K562 (cell line): ENCODE measurements at regions not wholly inside any gene's neighbourhood (a gene's known extent, or its start where the extent isn't known, plus 50 kb on each side); places are given as distances from the start of the nearest gene placed in this dataset.

Experiments used
- ATAC-seq: fragments of 200-7000 bp; cut with Tn5 transposase; 3 replicates; pipeline ENCODE4 v1.9.1; 2020; ENCODE audit warnings: moderate library complexity
- BruUV-seq: library from RNA; stranded (reverse); fragments of 400-500 nt; replicated peaks from 2 replicates; lab custom pipeline; 2021; lab: Mats Ljungman, UMichigan
- CTCF ChIA-PET: fragments of 300-600 bp; formaldehyde crosslinking; extraction: SDS; loops from one replicate; lab custom pipeline; 2021; ENCODE audit warnings: low intra/inter-chr PET ratio; lab: Yijun Ruan, JAX
- POLR2A ChIA-PET: fragments of 300-600, 350-650 bp; sonication (Branson Sonifier 250); formaldehyde crosslinking; extraction: SDS; loops from one replicate; lab custom pipeline; 2021; ENCODE audit warnings: antibody characterized with exemption, inconsistent platforms; lab: Yijun Ruan, JAX
- DNase-seq, 4 experiments: peaks; one replicate each; pipeline versions ENCODE4 v3.0.0 to v3.0.0-alpha.2; 2011 to 2018; ENCODE audit warnings: low spot score in 3 of 4, mixed read lengths in 3 of 4; ENCODE audit errors: extremely low read depth in 1 of 4
- FAIRE-seq: peaks from 2 replicates; lab custom pipeline; 2011; peaks lifted over from hg19 to GRCh38; lab: Jason Lieb, UNC
- H2AFZ ChIP-seq: 2 replicates; pipeline ENCODE4 v1.6.0; 2011; ENCODE audit warnings: low read depth, low read length, control low read depth, inconsistent platforms
- H3K27ac ChIP-seq: fragments of 200-600 bp; 3 replicates; pipeline ENCODE4 v1.8.0; 2011; ENCODE audit warnings: low read depth, mild to moderate bottlenecking, control low read depth, inconsistent platforms, low read length, moderate library complexity, mixed read lengths; ENCODE audit errors: extremely low read depth
- H3K27me3 ChIP-seq, 2 experiments: fragments of 300-600 bp in 1 of 2; 2 replicates in 1 of 2; 3 replicates in 1 of 2; pipeline versions ENCODE4 v1.6.0 to v1.8.0; 2011; ENCODE audit warnings: inconsistent platforms in 2 of 2, low read length in 2 of 2, mild to moderate bottlenecking in 1 of 2, mixed read lengths in 1 of 2, moderate library complexity in 1 of 2; ENCODE audit not compliant: control insufficient read depth in 2 of 2, insufficient read depth in 2 of 2
- H3K36me3 ChIP-seq: fragments of 300-600 bp; 3 replicates; pipeline ENCODE4 v1.8.0; 2011; ENCODE audit warnings: mild to moderate bottlenecking, low read length, inconsistent platforms; ENCODE audit not compliant: control insufficient read depth, insufficient read depth
- H3K4me1 ChIP-seq, 2 experiments: fragments of 200-600 bp in 1 of 2; replicated peaks in 1 of 2; 2 replicates in 1 of 2; 3 replicates in 1 of 2; pipeline versions ENCODE4 v1.5.1 to v1.8.0; 2011; ENCODE audit warnings: inconsistent platforms in 2 of 2, low read length in 2 of 2, mild to moderate bottlenecking in 1 of 2, mixed read lengths in 1 of 2, moderate library complexity in 1 of 2; ENCODE audit not compliant: control insufficient read depth in 2 of 2, insufficient read depth in 2 of 2
- H3K4me2 ChIP-seq: 2 replicates; pipeline ENCODE4 v1.6.1; 2011; ENCODE audit warnings: low read length, control low read depth, inconsistent platforms, mixed read lengths; ENCODE audit not compliant: insufficient read depth
- H3K4me3 ChIP-seq: fragments of 200-600 bp; sonication (generic), shearing (Covaris generic); 2 replicates; pipeline ENCODE4 v1.5.1; 2016; ENCODE audit warnings: control low read depth, inconsistent platforms
- H3K79me2 ChIP-seq: fragments of 200-600 bp; 3 replicates; pipeline ENCODE4 v1.8.0; 2011; ENCODE audit warnings: low read length, inconsistent platforms; ENCODE audit not compliant: control insufficient read depth, insufficient read depth
- H3K9ac ChIP-seq, 2 experiments: 2 replicates each; pipeline versions ENCODE4 v1.6.0 to v1.6.1; 2011; ENCODE audit warnings: low read depth in 2 of 2, low read length in 2 of 2, control low read depth in 1 of 2, inconsistent platforms in 1 of 2, mild to moderate bottlenecking in 1 of 2, mixed read lengths in 1 of 2; ENCODE audit not compliant: insufficient read depth in 1 of 2
- H3K9me1 ChIP-seq: one replicate; pipeline ENCODE4 v1.6.0; 2011; ENCODE audit warnings: inconsistent platforms, mild to moderate bottlenecking, low read length, moderate library complexity; ENCODE audit not compliant: control insufficient read depth, insufficient read depth
- H3K9me3 ChIP-seq: replicated peaks from 2 replicates; pipeline ENCODE4 v1.5.1; 2011; ENCODE audit warnings: low read depth, low read length, inconsistent platforms; ENCODE audit not compliant: control insufficient read depth, insufficient read depth
- H4K20me1 ChIP-seq: replicated peaks from 2 replicates; pipeline ENCODE4 v1.6.1; 2011; ENCODE audit warnings: low read length, inconsistent platforms, mixed read lengths; ENCODE audit not compliant: control insufficient read depth, insufficient read depth
- BRD4 ChIP-seq: fragments of 200-600 bp; sonication (generic); IDR thresholded peaks from 2 replicates; pipeline ENCODE4 v1.6.1; 2017; ENCODE audit warnings: inconsistent platforms
- CBX5 ChIP-seq: IDR thresholded peaks from 2 replicates; pipeline ENCODE4 v1.6.1; 2014; ENCODE audit warnings: low read depth, borderline replicate concordance
- GTF3C2 ChIP-seq: IDR thresholded peaks from 3 replicates; pipeline ENCODE4 v1.6.1; 2011; ENCODE audit warnings: borderline replicate concordance, mild to moderate bottlenecking, moderate library complexity; ENCODE audit not compliant: insufficient read length; ENCODE audit errors: extremely low read depth
- KLF10 ChIP-seq: fragments of 250-450 bp; sonication (Bioruptor Pico); IDR thresholded peaks from 2 replicates; pipeline ENCODE4 v1.6.1; 2021; ENCODE audit warnings: matching md5 sums
- LARP7 ChIP-seq: fragments of 450-650 bp; IDR thresholded peaks from 2 replicates; pipeline ENCODE4 v1.6.1; 2016
- REST ChIP-seq, 2 experiments: fragments of 450-650 bp; formaldehyde crosslinking in 1 of 2; IDR thresholded peaks; 2 replicates each; pipeline versions ENCODE4 v1.4.0 to v1.6.1; 2014 to 2020; ENCODE audit warnings: mild to moderate bottlenecking in 2 of 2, borderline replicate concordance in 1 of 2, low read depth in 1 of 2
- TGIF2 ChIP-seq: sonication (generic); formaldehyde crosslinking; IDR thresholded peaks from 2 replicates; pipeline ENCODE4 v1.8.1; 2022; ENCODE audit warnings: mild to moderate bottlenecking, missing genetic modification reagents, moderate library complexity
- THRAP3 ChIP-seq: fragments of 450-650 bp; IDR thresholded peaks from 2 replicates; pipeline ENCODE4 v1.6.1; 2016; ENCODE audit warnings: mild to moderate bottlenecking, inconsistent platforms, borderline replicate concordance
- WGBS: fragments of 100-300 bp; shearing (Covaris generic); methylation state at CpG from one replicate; pipeline ENCODE4 v1.1.6; 2016; ENCODE audit warnings: low coverage, mixed read lengths; ENCODE audit not compliant: insufficient coverage; ENCODE audit errors: missing lambda C conversion rate; 5-methylcytosine and 5-hydroxymethylcytosine counted together
- in situ Hi-C: fragments of 300-500 bp; cut with MboI; formaldehyde crosslinking; loops from 4 replicates; pipeline ENCODE4 v1.15.0; 2018; ENCODE audit warnings: inconsistent platforms, mixed read lengths
- intact Hi-C: fragments of 100-400 bp; cut with micrococcal nuclease; formaldehyde crosslinking; loops from 2 replicates; pipeline ENCODE4 v1.14.2; 2022

DNA sequence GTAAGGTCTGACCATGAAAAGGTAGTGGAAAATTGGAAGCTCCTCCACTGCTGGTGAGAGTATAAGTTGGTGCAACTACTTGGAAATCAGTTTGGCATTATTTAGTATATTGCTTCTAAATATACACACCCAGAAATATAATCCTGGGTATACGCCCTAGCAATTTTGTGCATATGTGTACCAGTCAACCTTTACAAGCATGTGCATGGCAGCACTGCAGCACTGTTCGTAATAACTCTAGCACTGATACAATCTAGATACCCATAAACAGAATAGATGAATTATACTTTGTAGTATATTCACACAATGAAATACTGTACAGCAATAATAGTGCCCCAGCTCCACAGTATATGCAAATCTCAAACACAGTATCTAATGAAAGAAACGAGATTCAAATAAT lies 265.9 kb downstream of the EMP1 start:
- Histone ChIP-seq H3K79me2 (no peaks in the 10 kb centered on the region), H4K20me1 (no peaks in the 10 kb centered on the region; the same call in 1 of the 2 replicates), H3K36me3 (no peaks in the 10 kb centered on the region), H3K4me3 (no peak overlapping the region), H3K9me3 (no peaks in the 10 kb centered on the region), H3K27me3 (no peaks in the 10 kb centered on the region), H2AFZ (no peak overlapping the region), H3K4me1 (no peaks in the 10 kb centered on the region), H3K9me1 (no peaks in the 10 kb centered on the region), H3K9ac (no peak overlapping the region), H3K27ac (no peak overlapping the region), H3K4me2 (no peak overlapping the region)
- POLR2A ChIA-PET = interaction anchor here (1.6 kb wide), 1 partner anchor 9 kb away, joined by 3 read pairs; no protein-coding TSS in a partner anchor
- FAIRE-seq (no peak), ATAC-seq (no peak), DNase-seq (no peak)
- 0% methylated on average over 3 of the region's 3 CpGs for WGBS
- BruUV-seq = no TSS peak
- CTCF ChIA-PET = no interaction called here
- in situ Hi-C loops = no loop called here
- intact Hi-C loops = no loop called here
- TF ChIP-seq REST (IDR thresholded peaks at IDR 0.05; ENCODE audit: borderline replicate concordance) = no peak
- TF ChIP-seq REST (CRISPR knock-in tag; IDR thresholded peaks at IDR 0.05; ENCODE audit: low read depth) = no peak
- TF ChIP-seq LARP7 = no peak
- TF ChIP-seq CBX5 = no peak
- TF ChIP-seq TGIF2 (CRISPR knock-in tag) = no peak
- no peak for TF ChIP-seq KLF10 (CRISPR knock-in tag)
- TF ChIP-seq BRD4 = no peak
- TF ChIP-seq THRAP3 = no peak
- no peak for TF ChIP-seq GTF3C2
